D341Med (cell line): ENCODE measurements at regions not wholly inside any gene's neighbourhood (a gene's known extent, or its start where the extent isn't known, plus 50 kb on each side); places are given as distances from the start of the nearest gene placed in this dataset.

Experiments used
- DNase-seq: peaks from one replicate; pipeline ENCODE4 v3.0.0; 2012; ENCODE audit warnings: low spot score

GRCh38 chr15:70426096-70426821 lies 328.5 kb upstream of the TLE3 start:
- no peak for DNase-seq

GRCh38 chr15:70424937-70425411 lies 327.3 kb upstream of the TLE3 start:
- DNase-seq, result no peak

- DNase-seq, result no peak
Observed at GRCh38 chr15:70423267-70423666, 325.6 kb upstream of the TLE3 start.

GRCh38 chr15:70422342-70422741 lies 324.6 kb upstream of the TLE3 start:
- no peak for DNase-seq

GRCh38 chr15:70420948-70421482 lies 323.3 kb upstream of the TLE3 start:
- peak; percentile 64 for DNase-seq

GRCh38 chr15:70420086-70420947 lies 322.6 kb upstream of the TLE3 start:
- no peak for DNase-seq

- DNase-seq, result peak; percentile 56
Observed at GRCh38 chr15:70418943-70419342, 321.2 kb upstream of the TLE3 start.

- DNase-seq, result no peak
Observed at GRCh38 chr15:70417535-70417934, 319.8 kb upstream of the TLE3 start.

- no peak for DNase-seq
Observed at GRCh38 chr15:70416829-70417228, 319.1 kb upstream of the TLE3 start.

GRCh38 chr15:70415398-70415797 lies 317.7 kb upstream of the TLE3 start:
- DNase-seq, result no peak

- no peak for DNase-seq
Observed at GRCh38 chr15:70414626-70415025, 316.9 kb upstream of the TLE3 start.

GRCh38 chr15:70412794-70413193 lies 315.1 kb upstream of the TLE3 start:
- no peak for DNase-seq

GRCh38 chr15:70411143-70411863 lies 313.6 kb upstream of the TLE3 start:
- DNase-seq, result no peak

GRCh38 chr15:70410371-70410985 lies 312.8 kb upstream of the TLE3 start:
- no peak for DNase-seq

- DNase-seq, result no peak
Observed at GRCh38 chr15:70409388-70409787, 311.7 kb upstream of the TLE3 start.

GRCh38 chr15:70407955-70408354 lies 310.2 kb upstream of the TLE3 start:
- DNase-seq, result no peak

GRCh38 chr15:70407336-70407670 lies 309.6 kb upstream of the TLE3 start:
- DNase-seq, result no peak

GRCh38 chr15:70406617-70407335 lies 309.1 kb upstream of the TLE3 start:
- no peak for DNase-seq

GRCh38 chr15:70401709-70402108 lies 304.0 kb upstream of the TLE3 start:
- DNase-seq, result no peak

GRCh38 chr15:70400766-70401541 lies 303.2 kb upstream of the TLE3 start:
- no peak for DNase-seq

GRCh38 chr15:70399204-70399603 lies 301.5 kb upstream of the TLE3 start:
- DNase-seq, result no peak
